22Rv1 (cell line): ENCODE measurements at regions not wholly inside any gene's neighbourhood (a gene's known extent, or its start where the extent isn't known, plus 50 kb on each side); places are given as distances from the start of the nearest gene placed in this dataset.
"Not testable (repeated sequence)": the region's sequence is repeated elsewhere in the genome, so short reads cannot be mapped to it uniquely, and the experiment has no call there.

Experiments
- H3K27ac ChIP-seq: fragments of 450-650 bp; 2 replicates; pipeline ENCODE4 v1.5.1; 2017
- CTCF ChIP-seq: fragments of 450-650 bp; IDR thresholded peaks from 2 replicates; pipeline ENCODE4 v1.5.1; 2017; ENCODE audit warnings: mild to moderate bottlenecking
- ZFX ChIP-seq: fragments of 450-650 bp; IDR thresholded peaks from 2 replicates; pipeline ENCODE4 v1.6.1; 2017; ENCODE audit warnings: antibody characterized with exemption, borderline replicate concordance

- no peak overlapping the region for H3K27ac ChIP-seq
- TF ChIP-seq ZFX (no peak), CTCF (0 out of 2 replicates have a peak, but pooled peaks have one; percentile 10)
These were observed 347.0 kb downstream of the NEK10 start for GRCh38 chr3:27022096-27022761.

- H3K27ac ChIP-seq, result no peak overlapping the region
- TF ChIP-seq CTCF (no peak), ZFX (no peak)
These were observed 344.7 kb downstream of the NEK10 start for GRCh38 chr3:27024493-27024892.

GRCh38 chr3:27025718-27026117, 343.5 kb downstream of the NEK10 start:
- TF ChIP-seq ZFX, result no peak
- no peak for TF ChIP-seq CTCF
- no peak overlapping the region for H3K27ac ChIP-seq

DNA sequence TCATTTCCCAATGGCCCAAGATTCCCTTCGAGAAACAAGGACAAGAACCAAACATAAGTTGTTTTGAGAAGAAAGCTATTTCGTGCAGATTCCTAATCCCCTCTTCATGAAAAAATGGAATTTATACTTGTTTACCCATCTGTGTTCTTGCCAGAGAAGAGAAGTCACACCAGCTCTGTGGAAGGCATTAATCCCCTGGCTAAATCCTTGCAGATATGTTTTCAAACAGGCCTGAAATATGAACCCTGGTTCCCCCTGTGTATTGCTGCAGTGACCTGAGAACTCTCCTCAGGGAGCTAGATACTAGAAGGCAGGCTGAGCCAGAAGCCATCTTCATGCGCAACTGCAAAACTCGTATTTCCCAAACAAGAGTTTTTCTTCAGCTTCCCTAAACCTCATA, 337.7 kb downstream of the NEK10 start:
- TF ChIP-seq CTCF (no peak), ZFX (no peak)
- no peak overlapping the region for H3K27ac ChIP-seq

GRCh38 chr3:27034255-27034654, 334.9 kb downstream of the NEK10 start:
- no peak for TF ChIP-seq ZFX
- no peak for TF ChIP-seq CTCF
- no peak overlapping the region for H3K27ac ChIP-seq

GRCh38 chr3:27040674-27041073, 328.5 kb downstream of the NEK10 start:
- no peak overlapping the region for H3K27ac ChIP-seq
- TF ChIP-seq ZFX (no peak), CTCF (no peak)

- not testable (repeated sequence) for H3K27ac ChIP-seq
These were observed 326.6 kb downstream of the NEK10 start for GRCh38 chr3:27042541-27042940.
